ENCODE measurements at regions not wholly inside any gene's neighbourhood (a gene's known extent, or its start where the extent isn't known, plus 50 kb on each side); places are given as distances from the start of the nearest gene placed in this dataset.
"Not testable (repeated sequence)": the region's sequence is repeated elsewhere in the genome, so short reads cannot be mapped to it uniquely, and the experiment has no call there.

DNA sequence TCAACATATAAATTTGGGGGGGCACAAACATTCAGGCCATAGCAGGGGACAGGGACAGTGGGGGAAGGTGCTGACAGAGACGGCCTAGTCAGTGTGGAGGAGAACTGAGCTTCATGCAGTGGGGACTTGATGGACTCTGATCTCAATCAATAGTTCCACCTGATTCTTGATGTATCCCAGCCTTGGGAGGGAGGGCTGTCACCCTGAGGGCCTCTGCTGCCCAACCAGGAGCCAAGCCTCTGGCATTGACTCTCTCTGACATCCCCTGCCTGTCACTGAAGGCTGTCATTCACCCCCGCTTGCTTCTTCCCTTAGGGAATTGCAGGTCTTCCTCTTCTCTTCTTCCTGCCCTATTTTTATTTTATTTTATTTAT lies 180.6 kb upstream of the TAB2 start:
- H3K27me3 ChIP-seq (ENCODE audit: control insufficient read depth, insufficient read depth, low read length): no peaks in the 10 kb centered on the region
- no peak for DNase-seq
- no peaks in the 10 kb centered on the region for H3K9me3 ChIP-seq (ENCODE audit: control insufficient read depth, low read depth, low read length)
- H3K36me3 ChIP-seq (ENCODE audit: control insufficient read depth, insufficient read depth, low read length): no peaks in the 10 kb centered on the region
- no peak overlapping the region for H3K27ac ChIP-seq (ENCODE audit: low read length)
- H3K4me1 ChIP-seq (ENCODE audit: control insufficient read depth, insufficient read depth, low read length): no peaks in the 10 kb centered on the region
- no peak overlapping the region for H3K4me3 ChIP-seq (ENCODE audit: low read length)
- 100% methylated on average over 1 of the region's 2 CpGs for WGBS (ENCODE audit: insufficient coverage, low lambda C conversion rate)

DNA sequence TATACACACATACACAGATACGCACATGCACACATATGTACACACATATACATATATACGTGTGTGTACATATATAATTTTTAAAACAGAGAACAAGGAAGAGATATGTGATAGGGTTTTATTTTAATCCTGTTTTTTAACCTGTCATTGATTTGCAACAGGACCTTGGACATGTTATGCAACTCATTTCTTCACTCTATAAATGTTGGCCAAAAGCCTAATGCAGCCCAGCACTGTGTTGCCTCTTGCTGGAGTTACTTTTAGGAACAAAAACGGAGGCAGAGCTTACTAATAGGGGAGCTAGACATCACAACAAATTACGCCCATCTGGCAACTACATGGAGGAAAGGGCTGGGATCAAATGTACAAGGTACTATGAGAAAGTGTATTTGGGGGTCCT lies 179.9 kb upstream of the TAB2 start:
- H3K4me1 ChIP-seq (ENCODE audit: control insufficient read depth, insufficient read depth, low read length): no peaks in the 10 kb centered on the region
- WGBS (ENCODE audit: insufficient coverage, low lambda C conversion rate): 54% methylated on average over 2 of the region's 4 CpGs

DNA sequence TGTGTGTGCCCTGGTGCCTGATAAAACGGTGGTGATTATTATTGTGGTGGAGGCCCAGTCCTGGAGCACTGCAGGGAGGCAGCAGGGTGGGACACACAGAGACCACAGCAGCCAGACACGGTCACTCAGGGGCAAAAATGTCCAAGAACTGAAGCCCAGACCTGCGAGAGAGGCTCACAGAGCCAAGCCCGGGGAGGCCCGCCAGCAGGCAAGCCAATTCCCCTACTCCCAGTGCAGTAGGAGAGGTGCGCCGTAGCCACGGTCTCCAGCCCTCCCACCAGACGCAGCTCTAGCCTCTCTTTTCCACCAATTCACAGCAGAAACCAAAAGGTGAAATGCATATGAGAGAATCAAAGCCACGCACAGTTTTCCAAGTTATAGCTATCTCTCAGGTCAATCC lies 179.4 kb upstream of the TAB2 start:
- H3K4me3 ChIP-seq (ENCODE audit: low read length): no peak overlapping the region
- H3K27me3 ChIP-seq (ENCODE audit: control insufficient read depth, insufficient read depth, low read length): peaks cover 2% of the 10 kb centered on the region
- no peak for DNase-seq
- H3K27ac ChIP-seq (ENCODE audit: low read length): no peak overlapping the region
- H3K9me3 ChIP-seq (ENCODE audit: control insufficient read depth, low read depth, low read length): no peaks in the 10 kb centered on the region
- H3K4me1 ChIP-seq (ENCODE audit: control insufficient read depth, insufficient read depth, low read length): no peaks in the 10 kb centered on the region
- no peaks in the 10 kb centered on the region for H3K36me3 ChIP-seq (ENCODE audit: control insufficient read depth, insufficient read depth, low read length)
- WGBS (ENCODE audit: insufficient coverage, low lambda C conversion rate): no CpG with 5 or more reads among the region's 10 CpGs

More for the DNA sequence above, 179.9 kb upstream of the TAB2 start:
- H3K9me3 ChIP-seq (ENCODE audit: control insufficient read depth, low read depth, low read length): no peaks in the 10 kb centered on the region
- no peaks in the 10 kb centered on the region for H3K27me3 ChIP-seq (ENCODE audit: control insufficient read depth, insufficient read depth, low read length)
- no peak overlapping the region for H3K4me3 ChIP-seq (ENCODE audit: low read length)
- no peak overlapping the region for H3K27ac ChIP-seq (ENCODE audit: low read length)
- DNase-seq: no peak
- no peaks in the 10 kb centered on the region for H3K36me3 ChIP-seq (ENCODE audit: control insufficient read depth, insufficient read depth, low read length)

DNA sequence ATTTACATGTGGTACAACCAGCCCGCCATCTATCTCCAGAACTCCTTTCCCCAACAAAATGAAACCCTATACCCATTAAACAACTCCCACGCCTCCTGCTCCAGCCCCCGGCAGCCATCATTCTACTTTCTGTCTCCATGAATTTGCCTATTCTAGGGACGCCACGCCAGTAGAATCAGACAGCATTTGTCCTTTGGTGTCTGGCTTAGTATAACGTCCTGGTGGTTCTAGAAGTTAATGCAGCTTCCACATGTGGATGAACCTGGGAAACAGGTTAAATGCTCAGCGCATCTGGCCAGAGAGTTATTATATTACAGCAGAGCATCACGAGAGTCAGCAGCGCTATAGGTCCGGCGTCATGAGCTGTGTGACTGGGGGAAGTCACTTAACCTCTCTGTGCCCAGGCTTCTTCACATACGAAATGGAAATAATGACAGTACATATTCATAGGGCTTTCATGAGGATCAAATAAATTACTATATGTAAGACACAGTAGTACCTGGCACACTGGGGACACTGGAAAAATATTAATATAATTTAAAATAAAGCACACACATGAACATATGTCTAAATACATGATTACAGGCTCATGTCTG lies 178.7 kb upstream of the TAB2 start:
- WGBS (ENCODE audit: insufficient coverage, low lambda C conversion rate): 80% methylated on average over 1 of the region's 12 CpGs
- no peaks in the 10 kb centered on the region for H3K4me1 ChIP-seq (ENCODE audit: control insufficient read depth, insufficient read depth, low read length)
- no peaks in the 10 kb centered on the region for H3K36me3 ChIP-seq (ENCODE audit: control insufficient read depth, insufficient read depth, low read length)
- H3K27me3 ChIP-seq (ENCODE audit: control insufficient read depth, insufficient read depth, low read length): peaks cover 2% of the 10 kb centered on the region
- DNase-seq: no peak
- no peak overlapping the region for H3K27ac ChIP-seq (ENCODE audit: low read length)
- H3K4me3 ChIP-seq (ENCODE audit: low read length): no peak overlapping the region
- no peaks in the 10 kb centered on the region for H3K9me3 ChIP-seq (ENCODE audit: control insufficient read depth, low read depth, low read length)

DNA sequence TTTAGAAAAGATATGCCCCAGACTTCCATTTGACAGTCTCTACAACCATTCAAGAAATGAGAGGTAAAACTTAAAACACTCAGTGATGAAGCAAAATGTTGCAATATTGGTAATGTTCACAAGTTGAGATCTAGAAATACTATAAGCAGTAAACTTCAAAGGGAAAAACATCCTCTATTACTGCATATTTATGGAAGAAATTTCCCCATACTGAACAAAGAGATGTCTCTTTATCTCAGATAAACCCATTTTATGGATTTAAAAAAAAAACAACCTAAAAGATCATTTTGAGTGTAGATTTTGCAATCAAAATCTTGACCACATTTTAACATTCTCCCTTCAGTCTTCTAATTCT lies 177.8 kb upstream of the TAB2 start:
- DNase-seq: no peak
- Histone ChIP-seq H3K4me1 (ENCODE audit: control insufficient read depth, insufficient read depth, low read length) (no peaks in the 10 kb centered on the region), H3K36me3 (ENCODE audit: control insufficient read depth, insufficient read depth, low read length) (no peaks in the 10 kb centered on the region), H3K27me3 (ENCODE audit: control insufficient read depth, insufficient read depth, low read length) (peaks cover 2% of the 10 kb centered on the region), H3K9me3 (ENCODE audit: control insufficient read depth, low read depth, low read length) (no peaks in the 10 kb centered on the region), H3K27ac (ENCODE audit: low read length) (no peak overlapping the region), H3K4me3 (ENCODE audit: low read length) (no peak overlapping the region)

DNA sequence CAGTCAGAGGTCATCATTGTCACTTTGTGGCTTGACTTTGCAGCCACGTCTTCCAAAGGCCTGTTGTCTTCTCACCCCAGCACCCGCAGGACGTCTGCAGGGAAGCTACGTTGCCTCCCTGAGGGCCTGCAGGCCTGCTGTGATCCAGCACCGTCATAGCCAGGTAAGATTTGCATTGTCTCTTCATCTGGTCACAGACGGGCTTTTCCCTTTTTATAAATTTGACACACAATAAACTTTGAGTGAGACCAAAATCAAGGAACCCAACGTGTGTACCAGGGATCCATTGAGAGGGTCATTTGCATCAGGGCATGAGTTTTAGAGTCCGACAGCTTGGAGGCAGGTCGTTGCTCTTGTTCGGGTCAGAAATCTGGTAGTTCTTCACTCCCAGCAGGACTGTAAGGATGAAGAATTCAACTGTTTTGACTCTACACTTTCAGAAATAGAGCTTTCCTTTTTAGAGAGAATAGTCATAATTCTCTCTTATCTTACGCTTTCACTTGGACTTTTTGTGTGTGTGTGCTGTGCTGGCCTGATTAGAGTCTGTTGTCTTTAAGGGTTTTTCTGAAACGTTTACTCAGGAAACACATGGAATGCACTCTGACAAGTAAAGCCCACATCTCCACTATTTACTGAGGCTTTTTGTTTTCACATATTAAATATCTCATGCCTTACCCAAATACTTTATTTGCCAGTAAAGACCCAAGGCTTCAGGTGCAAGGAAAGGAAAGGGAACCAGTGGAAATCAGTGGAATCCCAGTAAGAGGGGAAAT lies 177.2 kb upstream of the TAB2 start:
- no CpG with 5 or more reads among the region's 12 CpGs for WGBS (ENCODE audit: insufficient coverage, low lambda C conversion rate)
- Histone ChIP-seq H3K36me3 (ENCODE audit: control insufficient read depth, insufficient read depth, low read length) (no peaks in the 10 kb centered on the region), H3K4me1 (ENCODE audit: control insufficient read depth, insufficient read depth, low read length) (no peaks in the 10 kb centered on the region), H3K4me3 (ENCODE audit: low read length) (no peak overlapping the region), H3K9me3 (ENCODE audit: control insufficient read depth, low read depth, low read length) (no peaks in the 10 kb centered on the region), H3K27ac (ENCODE audit: low read length) (no peak overlapping the region), H3K27me3 (ENCODE audit: control insufficient read depth, insufficient read depth, low read length) (peaks cover 2% of the 10 kb centered on the region)
- no peak for DNase-seq

DNA sequence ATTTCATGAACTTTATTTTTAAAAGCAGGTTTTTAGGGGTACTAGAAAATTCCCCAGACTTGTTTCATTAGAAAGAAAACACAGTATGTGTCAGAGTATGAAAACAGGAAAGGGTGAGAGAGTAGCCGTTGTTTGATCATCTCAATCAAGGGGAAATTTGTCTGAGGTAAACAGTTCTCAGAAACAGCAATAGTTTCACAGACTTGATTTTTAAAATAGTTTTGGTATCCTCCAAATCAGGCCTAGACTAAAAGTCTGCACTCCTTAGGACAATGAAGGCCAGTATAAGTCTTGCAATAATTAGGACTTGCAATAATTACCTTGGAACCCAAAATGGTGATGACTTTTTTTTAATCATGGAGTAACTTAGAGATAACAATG lies 176.6 kb upstream of the TAB2 start:
- Histone ChIP-seq H3K4me3 (ENCODE audit: low read length) (no peak overlapping the region), H3K27ac (ENCODE audit: low read length) (no peak overlapping the region)
- 33% methylated on average over 1 of the region's 1 CpG for WGBS (ENCODE audit: insufficient coverage, low lambda C conversion rate)

DNA sequence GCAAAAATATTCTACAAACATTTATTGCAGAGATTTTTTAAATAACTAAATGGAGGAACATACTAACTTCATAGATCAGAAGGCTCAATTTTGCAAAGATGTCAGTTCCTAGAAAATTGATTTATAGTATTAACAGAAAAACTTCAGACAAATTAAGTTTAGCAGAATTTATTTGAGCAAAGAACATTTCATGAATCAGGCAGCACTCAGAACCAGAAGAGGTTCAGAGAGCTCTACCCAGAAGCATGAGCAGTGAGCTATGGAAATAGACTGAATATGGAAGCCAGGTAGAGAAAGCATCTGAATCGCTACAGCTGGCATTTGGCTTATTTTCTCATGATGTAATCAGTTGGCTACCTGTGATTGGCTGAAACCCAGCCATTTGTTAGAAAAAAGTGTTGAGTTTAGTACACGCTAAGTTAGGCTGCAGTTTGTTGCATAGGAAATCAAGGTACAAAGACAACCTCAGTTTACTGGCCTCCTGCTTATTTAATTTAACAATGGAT lies 174.5 kb upstream of the TAB2 start:
- Histone ChIP-seq H3K27ac (ENCODE audit: low read length) (no peak overlapping the region), H3K9me3 (ENCODE audit: control insufficient read depth, low read depth, low read length) (no peaks in the 10 kb centered on the region), H3K27me3 (ENCODE audit: control insufficient read depth, insufficient read depth, low read length) (peaks cover 2% of the 10 kb centered on the region), H3K36me3 (ENCODE audit: control insufficient read depth, insufficient read depth, low read length) (no peaks in the 10 kb centered on the region), H3K4me1 (ENCODE audit: control insufficient read depth, insufficient read depth, low read length) (no peaks in the 10 kb centered on the region), H3K4me3 (ENCODE audit: low read length) (no peak overlapping the region)
- no peak for DNase-seq
- WGBS (ENCODE audit: insufficient coverage, low lambda C conversion rate): 100% methylated on average over 1 of the region's 2 CpGs

More for the DNA sequence above, 176.6 kb upstream of the TAB2 start:
- Histone ChIP-seq H3K9me3 (ENCODE audit: control insufficient read depth, low read depth, low read length) (no peaks in the 10 kb centered on the region), H3K4me1 (ENCODE audit: control insufficient read depth, insufficient read depth, low read length) (no peaks in the 10 kb centered on the region), H3K27me3 (ENCODE audit: control insufficient read depth, insufficient read depth, low read length) (peaks cover 2% of the 10 kb centered on the region), H3K36me3 (ENCODE audit: control insufficient read depth, insufficient read depth, low read length) (no peaks in the 10 kb centered on the region)
- DNase-seq: no peak

DNA sequence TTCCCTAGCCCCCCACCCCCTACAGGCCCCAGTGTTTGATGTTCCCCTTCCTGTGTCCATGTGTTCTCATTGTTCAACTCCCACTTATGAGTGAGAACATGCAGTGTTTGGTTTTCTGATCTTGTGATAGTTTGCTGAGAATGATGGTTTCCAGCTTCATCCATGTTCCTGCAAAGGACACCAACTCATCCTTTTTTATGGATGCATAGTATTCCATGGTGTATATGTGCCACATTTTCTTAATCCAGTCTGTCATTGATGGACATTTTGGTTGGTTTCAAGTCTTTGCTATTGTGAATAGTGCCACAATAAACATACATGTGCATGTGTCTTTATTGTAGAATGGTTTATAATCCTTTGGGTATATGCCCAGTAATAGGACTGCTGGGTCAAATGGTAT lies 171.7 kb upstream of the TAB2 start:
- H3K27ac ChIP-seq (ENCODE audit: low read length); H3K27me3 ChIP-seq (ENCODE audit: control insufficient read depth, insufficient read depth, low read length); H3K9me3 ChIP-seq (ENCODE audit: control insufficient read depth, low read depth, low read length); H3K4me1 ChIP-seq (ENCODE audit: control insufficient read depth, insufficient read depth, low read length); H3K4me3 ChIP-seq (ENCODE audit: low read length); DNase-seq; H3K36me3 ChIP-seq (ENCODE audit: control insufficient read depth, insufficient read depth, low read length): not testable (repeated sequence)

DNA sequence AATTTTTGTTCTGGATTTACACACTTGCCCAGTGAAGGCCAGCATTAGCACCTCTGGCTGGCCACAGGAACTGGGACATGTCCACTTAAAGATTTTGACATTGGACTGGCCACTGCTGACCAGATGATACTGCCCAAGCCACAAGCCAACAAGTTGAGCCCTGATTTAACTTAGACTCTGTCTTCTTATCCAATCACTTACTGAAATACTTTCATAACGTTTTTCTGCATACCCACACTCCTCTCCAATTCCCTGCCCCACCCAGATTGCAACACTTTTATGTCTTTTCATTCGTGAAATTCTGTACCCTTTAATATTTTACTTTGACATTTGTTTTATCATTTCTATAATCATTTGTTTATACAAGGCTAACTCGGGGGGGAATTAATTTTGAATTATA lies 170.3 kb upstream of the TAB2 start:
- no peak overlapping the region for H3K4me3 ChIP-seq (ENCODE audit: low read length)
- no peaks in the 10 kb centered on the region for H3K36me3 ChIP-seq (ENCODE audit: control insufficient read depth, insufficient read depth, low read length)
- peaks cover 4% of the 10 kb centered on the region for H3K27me3 ChIP-seq (ENCODE audit: control insufficient read depth, insufficient read depth, low read length)
- no peaks in the 10 kb centered on the region for H3K9me3 ChIP-seq (ENCODE audit: control insufficient read depth, low read depth, low read length)
- WGBS (ENCODE audit: insufficient coverage, low lambda C conversion rate): 29% methylated on average over 2 of the region's 3 CpGs
- no peaks in the 10 kb centered on the region for H3K4me1 ChIP-seq (ENCODE audit: control insufficient read depth, insufficient read depth, low read length)
- H3K27ac ChIP-seq (ENCODE audit: low read length): no peak overlapping the region
- no peak for DNase-seq

All from large intestine (tissue), 3 donors.